Vagina (tissue), 2 donors: ENCODE measurements at regions not wholly inside any gene's neighbourhood (a gene's known extent, or its start where the extent isn't known, plus 50 kb on each side); places are given as distances from the start of the nearest gene placed in this dataset.

Experiments
- POLR2A ChIP-seq, 2 donors: fragments of 450-650 bp; IDR thresholded peaks; one replicate each; pipeline ENCODE4 v1.6.1; 2017; ENCODE audit warnings: antibody characterized with exemption in 2 of 2, mild to moderate bottlenecking in 2 of 2, moderate library complexity in 2 of 2
- POLR2AphosphoS5 ChIP-seq, 2 donors: sonication (generic); formaldehyde crosslinking; IDR thresholded peaks; one replicate each; pipeline ENCODE4 v1.9.0; 2017; ENCODE audit warnings: antibody characterized with exemption in 2 of 2, mild to moderate bottlenecking in 2 of 2, low read depth in 1 of 2; ENCODE audit not compliant: insufficient read depth in 1 of 2
- TF ChIP-seq, protein P1 (sequence below), 3 experiments: fragments of 450-650 bp in 2 of 3; fragments of 200-600 bp in 1 of 3; sonication (generic) in 1 of 3; IDR thresholded peaks; one replicate each; pipeline ENCODE4 v1.5.1; 2017 to 2019; ENCODE audit warnings: antibody characterized with exemption in 3 of 3, mild to moderate bottlenecking in 2 of 3, moderate library complexity in 2 of 3

DNA sequence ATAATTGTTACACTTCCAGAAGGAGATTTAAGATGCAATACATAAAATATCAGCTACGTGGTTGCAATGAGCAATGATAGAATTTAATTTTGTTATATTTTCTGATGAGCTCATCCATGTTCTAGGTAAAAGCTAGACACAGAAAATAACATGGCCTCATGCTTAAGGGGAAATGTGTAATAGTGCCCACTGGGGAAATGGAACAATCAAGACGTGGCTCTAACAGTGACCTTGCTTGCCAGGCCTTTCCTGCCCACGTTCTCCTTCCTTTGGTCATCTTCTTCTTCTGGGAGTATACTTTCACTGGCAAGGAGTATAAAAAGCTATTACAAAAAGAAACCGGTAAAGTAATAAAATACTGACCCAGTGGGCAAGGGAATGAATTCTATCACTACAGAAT is 116.2 kb upstream of the TMEM161B start:
- TF ChIP-seq, protein P1, sequence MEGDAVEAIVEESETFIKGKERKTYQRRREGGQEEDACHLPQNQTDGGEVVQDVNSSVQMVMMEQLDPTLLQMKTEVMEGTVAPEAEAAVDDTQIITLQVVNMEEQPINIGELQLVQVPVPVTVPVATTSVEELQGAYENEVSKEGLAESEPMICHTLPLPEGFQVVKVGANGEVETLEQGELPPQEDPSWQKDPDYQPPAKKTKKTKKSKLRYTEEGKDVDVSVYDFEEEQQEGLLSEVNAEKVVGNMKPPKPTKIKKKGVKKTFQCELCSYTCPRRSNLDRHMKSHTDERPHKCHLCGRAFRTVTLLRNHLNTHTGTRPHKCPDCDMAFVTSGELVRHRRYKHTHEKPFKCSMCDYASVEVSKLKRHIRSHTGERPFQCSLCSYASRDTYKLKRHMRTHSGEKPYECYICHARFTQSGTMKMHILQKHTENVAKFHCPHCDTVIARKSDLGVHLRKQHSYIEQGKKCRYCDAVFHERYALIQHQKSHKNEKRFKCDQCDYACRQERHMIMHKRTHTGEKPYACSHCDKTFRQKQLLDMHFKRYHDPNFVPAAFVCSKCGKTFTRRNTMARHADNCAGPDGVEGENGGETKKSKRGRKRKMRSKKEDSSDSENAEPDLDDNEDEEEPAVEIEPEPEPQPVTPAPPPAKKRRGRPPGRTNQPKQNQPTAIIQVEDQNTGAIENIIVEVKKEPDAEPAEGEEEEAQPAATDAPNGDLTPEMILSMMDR (IDR thresholded peaks at IDR 0.05), result no peak
- no peak for TF ChIP-seq POLR2AphosphoS5 (IDR thresholded peaks at IDR 0.05; ENCODE audit: insufficient read depth in 1 of 2, low read depth in 1 of 2)
- TF ChIP-seq POLR2A (IDR thresholded peaks at IDR 0.05), result no peak
